ENCODE measurements at regions not wholly inside any gene's neighbourhood (a gene's known extent, or its start where the extent isn't known, plus 50 kb on each side); places are given as distances from the start of the nearest gene placed in this dataset.

- Histone ChIP-seq H3K27me3 (ENCODE audit: control insufficient read depth, insufficient read depth, low read length) (no peaks in the 10 kb centered on the region), H3K36me3 (ENCODE audit: control insufficient read depth, insufficient read depth, low read length) (no peaks in the 10 kb centered on the region), H3K4me3 (ENCODE audit: low read depth, low read length) (no peak overlapping the region)
- TF ChIP-seq CTCF (IDR thresholded peaks at IDR 0.05; ENCODE audit: insufficient read depth, low read length, severe bottlenecking) = no peak
- FAIRE-seq = no peak
- DNase-seq (ENCODE audit: low read depth) = no peak
These were observed 471.1 kb upstream of the KIRREL3 start for GRCh38 chr11:127471662-127472061.

- H3K27me3 ChIP-seq (ENCODE audit: control insufficient read depth, insufficient read depth, low read length) = no peaks in the 10 kb centered on the region
- FAIRE-seq = no peak
- no peak for DNase-seq (ENCODE audit: low read depth)
- H3K4me3 ChIP-seq (ENCODE audit: low read depth, low read length) = no peak overlapping the region
- no peak for TF ChIP-seq CTCF (IDR thresholded peaks at IDR 0.05; ENCODE audit: insufficient read depth, low read length, severe bottlenecking)
- H3K36me3 ChIP-seq (ENCODE audit: control insufficient read depth, insufficient read depth, low read length) = no peaks in the 10 kb centered on the region
These were observed 469.8 kb upstream of the KIRREL3 start for GRCh38 chr11:127470306-127470884.

GRCh38 chr11:127464325-127464724 lies 463.8 kb upstream of the KIRREL3 start:
- H3K4me3 ChIP-seq (ENCODE audit: low read depth, low read length) = no peak overlapping the region
- no peaks in the 10 kb centered on the region for H3K27me3 ChIP-seq (ENCODE audit: control insufficient read depth, insufficient read depth, low read length)
- FAIRE-seq = no peak
- no peak for DNase-seq (ENCODE audit: low read depth)
- no peaks in the 10 kb centered on the region for H3K36me3 ChIP-seq (ENCODE audit: control insufficient read depth, insufficient read depth, low read length)
- no peak for TF ChIP-seq CTCF (IDR thresholded peaks at IDR 0.05; ENCODE audit: insufficient read depth, low read length, severe bottlenecking)

GRCh38 chr11:127462065-127462344 lies 461.4 kb upstream of the KIRREL3 start:
- DNase-seq (ENCODE audit: low read depth) = no peak
- Histone ChIP-seq H3K4me3 (ENCODE audit: low read depth, low read length) (no peak overlapping the region), H3K27me3 (ENCODE audit: control insufficient read depth, insufficient read depth, low read length) (no peaks in the 10 kb centered on the region), H3K36me3 (ENCODE audit: control insufficient read depth, insufficient read depth, low read length) (no peaks in the 10 kb centered on the region)
- TF ChIP-seq CTCF (IDR thresholded peaks at IDR 0.05; ENCODE audit: insufficient read depth, low read length, severe bottlenecking) = no peak
- no peak for FAIRE-seq

GRCh38 chr11:127461241-127462064 lies 460.9 kb upstream of the KIRREL3 start:
- no peaks in the 10 kb centered on the region for H3K27me3 ChIP-seq (ENCODE audit: control insufficient read depth, insufficient read depth, low read length)
- H3K36me3 ChIP-seq (ENCODE audit: control insufficient read depth, insufficient read depth, low read length) = no peaks in the 10 kb centered on the region
- TF ChIP-seq CTCF (IDR thresholded peaks at IDR 0.05; ENCODE audit: insufficient read depth, low read length, severe bottlenecking) = no peak
- FAIRE-seq = no peak
- H3K4me3 ChIP-seq (ENCODE audit: low read depth, low read length) = no peak overlapping the region
- DNase-seq (ENCODE audit: low read depth) = no peak

GRCh38 chr11:127458561-127458960 lies 458.0 kb upstream of the KIRREL3 start:
- Histone ChIP-seq H3K4me3 (ENCODE audit: low read depth, low read length) (no peak overlapping the region), H3K36me3 (ENCODE audit: control insufficient read depth, insufficient read depth, low read length) (no peaks in the 10 kb centered on the region), H3K27me3 (ENCODE audit: control insufficient read depth, insufficient read depth, low read length) (no peaks in the 10 kb centered on the region)
- TF ChIP-seq CTCF (IDR thresholded peaks at IDR 0.05; ENCODE audit: insufficient read depth, low read length, severe bottlenecking) = no peak
- no peak for DNase-seq (ENCODE audit: low read depth)
- peak; percentile 55 for FAIRE-seq

Measured in bronchial epithelial cell (primary cell).